NB4 (cell line): ENCODE measurements at regions not wholly inside any gene's neighbourhood (a gene's known extent, or its start where the extent isn't known, plus 50 kb on each side); places are given as distances from the start of the nearest gene placed in this dataset.
"Not testable (repeated sequence)": the region's sequence is repeated elsewhere in the genome, so short reads cannot be mapped to it uniquely, and the experiment has no call there.

Experiments
- DNase-seq: peaks from one replicate; pipeline ENCODE4 v3.0.0; 2010; ENCODE audit warnings: low read depth
- H3K4me3 ChIP-seq: one replicate; pipeline ENCODE4 v1.5.1; 2011; ENCODE audit warnings: mild to moderate bottlenecking, low read depth, low read length, moderate library complexity
- MYC ChIP-seq: IDR thresholded peaks from 2 replicates; pipeline ENCODE4 v1.6.1; 2011; ENCODE audit warnings: low read depth, low read length
- POLR2A ChIP-seq: IDR thresholded peaks from 2 replicates; pipeline ENCODE4 v1.6.1; 2011; ENCODE audit warnings: mild to moderate bottlenecking; ENCODE audit not compliant: insufficient read length; ENCODE audit errors: extremely low read depth
- TF ChIP-seq, protein P1 (sequence below): IDR thresholded peaks from one replicate; pipeline ENCODE4 v1.5.1; 2012; ENCODE audit warnings: low read depth, low read length
- TF ChIP-seq, protein P2 (sequence below): IDR thresholded peaks from 2 replicates; pipeline ENCODE4 v1.6.1; 2011; ENCODE audit warnings: low read depth, low read length

DNA sequence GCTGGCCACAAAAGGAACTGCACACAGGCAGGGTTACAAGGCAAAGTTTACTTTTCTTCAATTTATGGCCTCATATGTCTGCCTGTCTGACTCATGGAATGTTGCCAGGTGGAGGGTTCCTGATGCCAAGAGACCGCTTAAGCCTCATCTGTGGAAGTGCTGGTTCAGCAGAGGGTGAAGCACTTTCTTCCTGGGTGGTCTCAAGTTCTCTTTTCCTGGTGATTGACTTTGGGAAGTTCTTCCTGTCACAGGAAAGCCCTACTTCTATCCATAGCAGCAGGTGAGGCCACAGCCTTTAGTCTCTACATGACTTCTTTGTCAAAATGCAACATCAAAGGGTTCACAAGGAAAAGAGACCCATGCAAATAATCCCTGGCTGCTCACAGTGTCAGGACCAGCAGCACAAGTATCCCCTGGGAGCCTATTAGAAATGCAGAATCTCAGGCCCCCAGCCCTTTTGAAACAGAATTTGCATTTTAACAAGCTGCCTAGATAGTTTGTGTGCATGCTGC lies 81.4 kb upstream of the IGFBP7 start:
- no peak overlapping the region for H3K4me3 ChIP-seq
- TF ChIP-seq POLR2A (no peak), MYC (no peak)
- TF ChIP-seq, protein P1, sequence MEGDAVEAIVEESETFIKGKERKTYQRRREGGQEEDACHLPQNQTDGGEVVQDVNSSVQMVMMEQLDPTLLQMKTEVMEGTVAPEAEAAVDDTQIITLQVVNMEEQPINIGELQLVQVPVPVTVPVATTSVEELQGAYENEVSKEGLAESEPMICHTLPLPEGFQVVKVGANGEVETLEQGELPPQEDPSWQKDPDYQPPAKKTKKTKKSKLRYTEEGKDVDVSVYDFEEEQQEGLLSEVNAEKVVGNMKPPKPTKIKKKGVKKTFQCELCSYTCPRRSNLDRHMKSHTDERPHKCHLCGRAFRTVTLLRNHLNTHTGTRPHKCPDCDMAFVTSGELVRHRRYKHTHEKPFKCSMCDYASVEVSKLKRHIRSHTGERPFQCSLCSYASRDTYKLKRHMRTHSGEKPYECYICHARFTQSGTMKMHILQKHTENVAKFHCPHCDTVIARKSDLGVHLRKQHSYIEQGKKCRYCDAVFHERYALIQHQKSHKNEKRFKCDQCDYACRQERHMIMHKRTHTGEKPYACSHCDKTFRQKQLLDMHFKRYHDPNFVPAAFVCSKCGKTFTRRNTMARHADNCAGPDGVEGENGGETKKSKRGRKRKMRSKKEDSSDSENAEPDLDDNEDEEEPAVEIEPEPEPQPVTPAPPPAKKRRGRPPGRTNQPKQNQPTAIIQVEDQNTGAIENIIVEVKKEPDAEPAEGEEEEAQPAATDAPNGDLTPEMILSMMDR: no peak
- TF ChIP-seq, protein P2, sequence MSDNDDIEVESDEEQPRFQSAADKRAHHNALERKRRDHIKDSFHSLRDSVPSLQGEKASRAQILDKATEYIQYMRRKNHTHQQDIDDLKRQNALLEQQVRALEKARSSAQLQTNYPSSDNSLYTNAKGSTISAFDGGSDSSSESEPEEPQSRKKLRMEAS: no peak
- no peak for DNase-seq

DNA sequence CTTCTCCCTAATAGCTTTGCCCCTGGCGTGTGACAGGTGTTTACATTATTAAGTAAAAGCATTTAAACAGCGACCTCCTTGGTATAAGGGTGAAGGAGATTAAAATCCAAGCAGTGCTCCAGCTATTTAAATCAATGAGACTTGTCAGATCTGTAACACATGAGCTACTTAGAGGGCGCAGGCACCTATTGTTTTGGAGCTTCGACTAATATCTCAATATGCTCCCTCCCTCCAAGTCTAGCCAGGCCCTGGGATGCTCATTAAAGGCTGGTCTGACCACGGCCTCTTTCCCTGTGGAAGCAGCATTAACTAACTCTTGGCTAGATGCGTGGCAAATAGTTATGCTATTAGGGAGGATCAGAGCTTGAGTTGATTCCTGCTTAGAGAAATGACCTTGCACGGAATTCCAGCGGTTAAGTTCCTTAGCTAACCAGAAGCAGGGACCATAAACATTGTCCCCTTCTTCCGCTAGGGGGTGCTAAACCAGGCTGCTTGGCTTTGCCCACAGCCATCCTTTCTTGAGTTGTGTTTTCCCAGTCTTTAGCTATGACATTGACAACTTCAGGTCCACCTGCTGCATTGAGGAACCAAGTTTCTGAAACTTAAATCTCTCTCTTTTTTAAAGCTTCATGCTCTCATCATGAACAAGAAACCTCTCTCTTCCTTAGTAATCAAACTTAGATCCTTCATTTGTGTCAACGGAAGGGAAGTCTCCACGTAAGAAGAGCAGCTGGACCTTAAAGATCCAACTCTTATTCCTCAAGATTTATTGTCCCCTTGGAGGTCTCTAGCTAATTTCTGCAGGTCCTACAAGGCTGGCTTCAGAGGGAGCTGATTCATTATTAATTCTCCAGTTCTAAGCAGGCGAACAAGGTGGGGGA lies 80.7 kb upstream of the IGFBP7 start:
- peak; percentile 55 for DNase-seq
- no peak overlapping the region for H3K4me3 ChIP-seq
- TF ChIP-seq, protein P1: peak; percentile 95
- TF ChIP-seq POLR2A: no peak

DNA sequence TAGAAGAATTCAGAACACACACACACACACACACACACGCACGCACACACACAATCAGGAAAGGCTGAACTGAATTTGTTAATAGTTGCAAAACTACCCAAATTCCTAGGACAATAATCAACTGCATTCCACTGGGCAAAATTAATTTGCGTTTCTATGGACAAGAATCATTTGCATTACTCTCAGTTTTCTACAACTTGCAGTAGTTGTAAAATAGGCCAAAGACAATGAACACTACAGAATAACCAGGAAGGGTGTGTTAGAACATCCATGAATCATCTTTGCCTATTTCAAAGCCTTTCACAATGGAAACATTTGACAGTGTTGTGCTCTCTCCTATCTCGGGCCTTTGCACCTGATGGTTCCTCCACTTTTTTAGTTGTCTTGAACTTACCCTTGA lies 77.1 kb upstream of the IGFBP7 start:
- TF ChIP-seq POLR2A (no peak), MYC (no peak)
- TF ChIP-seq, protein P1: no peak
- TF ChIP-seq, protein P2: no peak
- no peak overlapping the region for H3K4me3 ChIP-seq
- no peak for DNase-seq

DNA sequence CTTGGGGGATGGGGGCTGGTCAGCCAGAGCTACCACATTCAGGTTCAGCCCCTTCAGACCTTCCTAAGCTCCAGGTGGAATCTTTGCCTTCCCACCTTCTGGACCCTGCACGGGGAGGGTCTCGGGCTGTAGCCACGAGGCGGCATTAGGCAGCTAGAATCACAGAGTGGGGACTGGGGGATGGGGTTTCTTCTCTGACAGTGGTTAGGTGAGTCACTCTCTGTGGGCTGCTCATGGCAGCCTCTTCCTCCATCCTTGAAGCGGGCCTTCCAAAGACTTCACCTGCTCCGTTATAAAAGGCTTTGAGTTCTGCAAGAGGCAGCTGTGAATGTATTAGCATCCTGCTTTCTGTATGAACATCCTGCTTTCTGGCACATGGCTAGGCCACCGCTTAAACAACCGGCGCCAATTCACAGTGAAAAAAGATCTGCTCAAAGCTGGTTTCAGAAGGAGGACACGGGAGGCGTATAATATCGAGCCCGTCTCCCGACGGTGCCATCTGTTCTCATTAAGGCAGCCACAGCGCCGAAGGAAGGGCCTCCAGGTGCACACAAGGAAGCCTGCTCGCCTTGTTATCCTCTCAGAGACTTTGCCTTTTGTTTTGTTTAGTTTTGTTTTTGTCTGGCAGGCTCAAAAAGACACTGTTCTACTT lies 74.3 kb upstream of the IGFBP7 start:
- TF ChIP-seq MYC (no peak), POLR2A (no peak)
- TF ChIP-seq, protein P2: no peak
- TF ChIP-seq, protein P1: no peak
- H3K4me3 ChIP-seq: no peak overlapping the region
- DNase-seq: peak; percentile 19

DNA sequence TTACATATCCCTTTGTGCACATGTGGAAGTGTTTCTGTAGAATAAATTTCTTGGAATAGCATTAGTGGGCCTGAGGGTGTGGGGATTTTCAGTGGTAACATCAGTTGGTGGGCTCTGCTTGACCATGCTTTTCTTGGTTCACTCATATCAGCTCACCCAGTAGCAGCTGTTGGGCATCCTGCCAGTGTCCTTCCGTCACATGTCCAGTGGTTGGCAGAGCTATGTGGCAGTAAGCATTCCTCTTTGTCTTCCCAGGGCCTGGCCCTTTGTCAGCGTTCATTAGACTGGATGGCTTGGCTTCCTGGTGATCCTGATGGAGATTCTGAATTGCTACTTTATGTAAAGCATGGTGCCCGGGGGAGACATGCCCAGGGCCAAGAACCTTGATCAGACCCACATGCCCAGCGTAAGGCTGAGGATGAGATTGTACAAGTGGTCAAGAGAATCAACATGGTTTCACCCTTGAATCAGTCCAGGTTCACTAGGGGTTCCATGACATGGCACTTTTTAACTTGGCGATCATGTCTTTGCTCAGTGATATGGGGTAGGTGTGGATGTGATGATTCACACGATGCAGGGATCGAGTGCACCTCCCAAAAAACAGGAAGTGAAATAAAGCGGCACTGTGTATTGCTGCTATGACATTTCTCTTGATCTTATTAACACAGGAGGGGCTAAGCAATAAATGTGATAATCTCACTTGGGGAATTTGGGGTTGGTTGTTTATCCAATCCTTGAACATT lies 72.1 kb upstream of the IGFBP7 start:
- peak; percentile 65 for DNase-seq
- TF ChIP-seq MYC: no peak
- TF ChIP-seq, protein P1: no peak
- no peak for TF ChIP-seq POLR2A
- TF ChIP-seq, protein P2: no peak
- H3K4me3 ChIP-seq: no peak overlapping the region

DNA sequence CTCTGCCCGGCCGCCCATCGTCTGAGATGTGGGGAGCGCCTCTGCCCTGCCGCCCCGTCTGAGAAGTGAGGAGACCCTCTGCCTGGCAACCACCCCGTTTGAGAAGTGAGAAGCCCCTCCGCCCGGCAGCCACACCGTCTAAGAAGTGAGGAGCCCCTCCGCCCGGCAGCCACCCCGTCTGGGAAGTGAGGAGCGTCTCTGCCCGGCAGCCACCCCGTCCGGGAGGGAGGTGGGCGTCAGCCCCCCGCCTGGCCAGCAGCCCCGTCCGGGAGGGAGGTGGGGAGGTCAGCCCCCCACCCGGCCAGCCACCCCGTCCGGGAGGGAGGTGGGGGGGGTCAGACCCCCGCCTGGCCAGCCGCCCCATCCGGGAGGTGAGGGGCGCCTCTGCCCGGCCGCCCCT lies 63.0 kb upstream of the IGFBP7 start:
- H3K4me3 ChIP-seq, DNase-seq: not testable (repeated sequence)
